ENCODE measurements at regions not wholly inside any gene's neighbourhood (a gene's known extent, or its start where the extent isn't known, plus 50 kb on each side); places are given as distances from the start of the nearest gene placed in this dataset.

DNA sequence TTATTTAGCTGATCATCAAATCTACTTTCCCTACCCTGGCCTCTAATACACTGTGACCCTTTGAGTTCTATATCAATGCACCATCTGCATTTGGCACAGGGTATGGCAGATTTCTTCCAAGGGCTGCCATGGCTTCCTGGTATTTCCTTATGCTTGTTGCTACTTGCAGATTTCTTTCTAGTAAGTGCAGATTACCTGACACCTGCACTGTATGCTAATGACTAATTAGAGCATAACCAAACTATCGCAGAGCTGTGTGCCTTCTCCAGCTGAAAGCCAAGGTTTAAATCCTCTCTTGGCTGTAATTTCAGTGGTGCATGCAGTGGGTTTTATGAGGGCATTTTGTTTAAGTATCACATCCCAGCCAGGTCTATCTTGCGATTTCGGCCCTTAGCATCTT is 293.7 kb downstream of the KIF4B start:
- TF ChIP-seq EZH2phosphoT487 (IDR thresholded peaks at IDR 0.05; ENCODE audit: low read length): no peak
- Histone ChIP-seq H3K9ac (ENCODE audit: low read length) (no peak overlapping the region), H3K4me3 (ENCODE audit: low read length) (no peak overlapping the region), H3K27me3 (replicated peaks; ENCODE audit: insufficient read depth, low read length) (no peaks in the 10 kb centered on the region), H3K4me1 (ENCODE audit: low read length) (no peaks in the 10 kb centered on the region), H3K27ac (ENCODE audit: low read length) (no peak overlapping the region), H4K20me1 (ENCODE audit: insufficient read depth, low read length) (no peaks in the 10 kb centered on the region), H3K4me2 (ENCODE audit: low read depth, low read length) (no peak overlapping the region), H3K9me3 (replicated peaks; ENCODE audit: insufficient read depth, low read length) (no peaks in the 10 kb centered on the region), H2AFZ (ENCODE audit: low read length) (no peak overlapping the region), H3K79me2 (ENCODE audit: low read length) (no peaks in the 10 kb centered on the region), H3K9me2 (replicated peaks; ENCODE audit: insufficient read depth, low read length) (no peaks in the 10 kb centered on the region), H3K36me3 (replicated peaks; ENCODE audit: insufficient read depth, low read length) (no peaks in the 10 kb centered on the region), H3F3A (ENCODE audit: insufficient read depth, low read length) (no peaks in the 10 kb centered on the region)
- no peak for DNase-seq

DNA sequence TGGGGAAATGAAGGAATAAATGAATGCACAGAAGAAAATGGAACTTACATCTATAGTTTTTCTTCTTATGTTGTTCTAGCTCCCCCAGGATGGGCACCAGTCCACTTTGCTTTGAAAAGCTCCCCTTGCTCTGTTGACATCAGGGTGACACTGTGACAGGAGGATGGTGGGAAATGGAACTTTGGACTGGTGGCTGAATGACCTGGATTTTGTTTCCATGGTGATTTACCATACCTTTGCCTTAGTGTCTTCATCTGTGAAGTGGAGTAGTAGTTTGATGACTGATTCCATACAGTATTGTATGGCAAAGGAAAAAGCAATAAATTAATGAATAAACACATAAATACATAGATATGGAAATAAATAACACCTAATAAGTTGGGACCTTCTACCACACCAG is 294.7 kb downstream of the KIF4B start:
- H3K9ac ChIP-seq (ENCODE audit: low read length): no peak overlapping the region
- no peak for DNase-seq

DNA sequence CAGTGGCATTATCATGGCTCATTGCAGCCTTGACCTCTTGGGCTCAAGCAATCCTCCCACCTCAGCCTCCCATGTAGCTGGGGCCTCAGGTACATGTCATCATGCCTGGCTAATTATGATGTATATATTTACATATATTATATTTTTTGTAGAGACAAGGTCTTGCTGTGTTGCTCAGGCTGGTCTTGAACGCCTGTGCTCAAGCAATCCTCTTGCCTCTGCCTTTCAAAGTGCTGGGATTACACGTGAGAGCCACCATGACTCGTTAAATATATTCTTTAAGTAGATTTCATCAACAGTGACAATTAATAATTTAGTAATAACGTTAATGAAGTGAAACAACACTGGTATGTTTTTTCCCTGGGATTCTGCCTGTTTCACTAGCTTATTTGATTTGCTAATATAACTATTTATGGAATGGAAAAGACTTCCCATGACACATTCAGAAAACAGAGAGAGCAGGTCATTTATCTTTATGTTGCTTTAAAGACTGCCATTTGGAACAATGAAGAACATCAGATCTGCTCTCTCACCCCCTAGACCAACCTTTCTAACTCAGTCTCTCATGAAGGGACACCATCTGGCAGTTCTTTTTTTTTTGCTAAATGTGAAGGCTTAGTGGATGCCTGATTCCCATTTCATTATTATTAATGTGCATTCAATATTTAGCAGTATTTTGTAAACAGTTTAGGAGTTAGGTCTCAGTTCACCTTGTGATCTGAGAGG is 295.6 kb downstream of the KIF4B start:
- Histone ChIP-seq H3K27ac (ENCODE audit: low read length) (no peak overlapping the region), H3K4me3 (ENCODE audit: low read length) (no peak overlapping the region), H3K79me2 (ENCODE audit: low read length) (no peaks in the 10 kb centered on the region), H3K9me2 (replicated peaks; ENCODE audit: insufficient read depth, low read length) (no peaks in the 10 kb centered on the region), H4K20me1 (ENCODE audit: insufficient read depth, low read length) (no peaks in the 10 kb centered on the region), H3K4me1 (ENCODE audit: low read length) (no peaks in the 10 kb centered on the region), H3K9me3 (replicated peaks; ENCODE audit: insufficient read depth, low read length) (no peaks in the 10 kb centered on the region), H2AFZ (ENCODE audit: low read length) (no peak overlapping the region), H3F3A (ENCODE audit: insufficient read depth, low read length) (no peaks in the 10 kb centered on the region), H3K27me3 (replicated peaks; ENCODE audit: insufficient read depth, low read length) (no peaks in the 10 kb centered on the region), H3K9ac (ENCODE audit: low read length) (no peak overlapping the region), H3K4me2 (ENCODE audit: low read depth, low read length) (no peak overlapping the region), H3K36me3 (replicated peaks; ENCODE audit: insufficient read depth, low read length) (no peaks in the 10 kb centered on the region)
- DNase-seq: no peak
- no peak for TF ChIP-seq EZH2phosphoT487 (IDR thresholded peaks at IDR 0.05; ENCODE audit: low read length)

More for the DNA sequence above, 294.7 kb downstream of the KIF4B start:
- H3K4me1 ChIP-seq (ENCODE audit: low read length): no peaks in the 10 kb centered on the region
- H4K20me1 ChIP-seq (ENCODE audit: insufficient read depth, low read length): no peaks in the 10 kb centered on the region
- H3K79me2 ChIP-seq (ENCODE audit: low read length): no peaks in the 10 kb centered on the region
- H3K4me3 ChIP-seq (ENCODE audit: low read length): no peak overlapping the region
- H3K9me3 ChIP-seq (replicated peaks; ENCODE audit: insufficient read depth, low read length): no peaks in the 10 kb centered on the region
- H3K9me2 ChIP-seq (replicated peaks; ENCODE audit: insufficient read depth, low read length): no peaks in the 10 kb centered on the region
- no peak overlapping the region for H2AFZ ChIP-seq (ENCODE audit: low read length)
- no peaks in the 10 kb centered on the region for H3K27me3 ChIP-seq (replicated peaks; ENCODE audit: insufficient read depth, low read length)
- no peaks in the 10 kb centered on the region for H3F3A ChIP-seq (ENCODE audit: insufficient read depth, low read length)
- no peak overlapping the region for H3K27ac ChIP-seq (ENCODE audit: low read length)
- H3K4me2 ChIP-seq (ENCODE audit: low read depth, low read length): no peak overlapping the region
- TF ChIP-seq EZH2 (optimal IDR thresholded peaks at IDR 0.05; ENCODE audit: low read depth, low read length): no peak
- TF ChIP-seq, protein P1, sequence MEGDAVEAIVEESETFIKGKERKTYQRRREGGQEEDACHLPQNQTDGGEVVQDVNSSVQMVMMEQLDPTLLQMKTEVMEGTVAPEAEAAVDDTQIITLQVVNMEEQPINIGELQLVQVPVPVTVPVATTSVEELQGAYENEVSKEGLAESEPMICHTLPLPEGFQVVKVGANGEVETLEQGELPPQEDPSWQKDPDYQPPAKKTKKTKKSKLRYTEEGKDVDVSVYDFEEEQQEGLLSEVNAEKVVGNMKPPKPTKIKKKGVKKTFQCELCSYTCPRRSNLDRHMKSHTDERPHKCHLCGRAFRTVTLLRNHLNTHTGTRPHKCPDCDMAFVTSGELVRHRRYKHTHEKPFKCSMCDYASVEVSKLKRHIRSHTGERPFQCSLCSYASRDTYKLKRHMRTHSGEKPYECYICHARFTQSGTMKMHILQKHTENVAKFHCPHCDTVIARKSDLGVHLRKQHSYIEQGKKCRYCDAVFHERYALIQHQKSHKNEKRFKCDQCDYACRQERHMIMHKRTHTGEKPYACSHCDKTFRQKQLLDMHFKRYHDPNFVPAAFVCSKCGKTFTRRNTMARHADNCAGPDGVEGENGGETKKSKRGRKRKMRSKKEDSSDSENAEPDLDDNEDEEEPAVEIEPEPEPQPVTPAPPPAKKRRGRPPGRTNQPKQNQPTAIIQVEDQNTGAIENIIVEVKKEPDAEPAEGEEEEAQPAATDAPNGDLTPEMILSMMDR (IDR thresholded peaks at IDR 0.05; ENCODE audit: low read length): no peak
- TF ChIP-seq EZH2phosphoT487 (IDR thresholded peaks at IDR 0.05; ENCODE audit: low read length): no peak
- no peaks in the 10 kb centered on the region for H3K36me3 ChIP-seq (replicated peaks; ENCODE audit: insufficient read depth, low read length)

DNA sequence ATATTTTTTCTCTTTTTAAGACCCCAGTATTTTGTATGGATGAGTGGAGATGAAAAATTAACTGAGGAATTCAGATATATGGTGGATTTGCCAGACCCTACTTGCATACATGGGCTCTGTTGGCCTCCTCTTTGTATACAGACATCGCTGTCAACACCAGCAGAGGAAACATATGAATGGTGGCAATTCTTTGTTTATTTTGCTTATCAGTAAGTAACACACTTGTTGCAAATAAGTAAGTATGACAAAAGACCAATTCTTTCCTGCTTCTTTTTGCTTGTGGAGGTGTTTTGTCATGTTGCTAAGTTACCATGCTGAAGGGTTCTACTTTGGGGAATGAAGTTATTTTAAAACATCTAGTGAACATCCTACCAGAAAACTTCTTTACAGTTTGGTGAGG is 298.2 kb downstream of the KIF4B start:
- H3K4me3 ChIP-seq (ENCODE audit: low read length): no peak overlapping the region
- no peaks in the 10 kb centered on the region for H3K4me1 ChIP-seq (ENCODE audit: low read length)
- no peaks in the 10 kb centered on the region for H3K9me2 ChIP-seq (replicated peaks; ENCODE audit: insufficient read depth, low read length)
- no peak for DNase-seq
- TF ChIP-seq, protein P1 (IDR thresholded peaks at IDR 0.05; ENCODE audit: low read length): no peak
- no peak for TF ChIP-seq EZH2phosphoT487 (IDR thresholded peaks at IDR 0.05; ENCODE audit: low read length)
- TF ChIP-seq EZH2 (optimal IDR thresholded peaks at IDR 0.05; ENCODE audit: low read depth, low read length): no peak
- H3K36me3 ChIP-seq (replicated peaks; ENCODE audit: insufficient read depth, low read length): no peaks in the 10 kb centered on the region
- no peaks in the 10 kb centered on the region for H3K79me2 ChIP-seq (ENCODE audit: low read length)
- H3K27ac ChIP-seq (ENCODE audit: low read length): no peak overlapping the region
- H3F3A ChIP-seq (ENCODE audit: insufficient read depth, low read length): no peaks in the 10 kb centered on the region
- no peak overlapping the region for H3K9ac ChIP-seq (ENCODE audit: low read length)
- H2AFZ ChIP-seq (ENCODE audit: low read length): no peak overlapping the region
- H3K27me3 ChIP-seq (replicated peaks; ENCODE audit: insufficient read depth, low read length): no peaks in the 10 kb centered on the region
- H3K4me2 ChIP-seq (ENCODE audit: low read depth, low read length): no peak overlapping the region
- no peaks in the 10 kb centered on the region for H4K20me1 ChIP-seq (ENCODE audit: insufficient read depth, low read length)
- H3K9me3 ChIP-seq (replicated peaks; ENCODE audit: insufficient read depth, low read length): no peaks in the 10 kb centered on the region

Data from MM.1S (cell line).